CD4-positive, alpha-beta T cell treated with Interleukin-6 at 100 ng/mL for 8 hours (primary cell): ENCODE measurements at regions not wholly inside any gene's neighbourhood (a gene's known extent, or its start where the extent isn't known, plus 50 kb on each side); places are given as distances from the start of the nearest gene placed in this dataset.

ENCODE experiments used
- DNase-seq: peaks from one replicate; pipeline ENCODE4 v3.0.0-alpha.2; 2020; ENCODE audit warnings: mixed read lengths, low spot score

DNA sequence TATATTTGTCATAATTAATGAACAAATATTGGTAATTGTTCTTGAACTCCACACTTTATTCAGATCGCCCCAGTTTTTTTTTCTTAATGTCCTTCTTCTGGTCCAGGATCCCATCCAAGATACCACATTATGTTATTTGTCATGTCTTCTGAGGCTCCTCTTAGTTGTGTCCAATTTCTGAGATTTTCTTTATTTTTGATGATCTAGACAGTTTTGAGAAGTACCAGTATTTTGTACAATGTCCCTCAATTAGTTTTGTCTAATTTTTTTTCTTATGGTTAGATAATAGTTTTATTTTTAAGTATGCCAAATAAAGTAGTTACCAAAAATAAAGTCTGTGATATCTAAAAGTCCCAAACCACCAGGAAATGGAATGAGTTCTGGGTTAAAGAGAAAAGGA lies 440.8 kb upstream of the ATP2B1 start:
- DNase-seq, result no peak

DNA sequence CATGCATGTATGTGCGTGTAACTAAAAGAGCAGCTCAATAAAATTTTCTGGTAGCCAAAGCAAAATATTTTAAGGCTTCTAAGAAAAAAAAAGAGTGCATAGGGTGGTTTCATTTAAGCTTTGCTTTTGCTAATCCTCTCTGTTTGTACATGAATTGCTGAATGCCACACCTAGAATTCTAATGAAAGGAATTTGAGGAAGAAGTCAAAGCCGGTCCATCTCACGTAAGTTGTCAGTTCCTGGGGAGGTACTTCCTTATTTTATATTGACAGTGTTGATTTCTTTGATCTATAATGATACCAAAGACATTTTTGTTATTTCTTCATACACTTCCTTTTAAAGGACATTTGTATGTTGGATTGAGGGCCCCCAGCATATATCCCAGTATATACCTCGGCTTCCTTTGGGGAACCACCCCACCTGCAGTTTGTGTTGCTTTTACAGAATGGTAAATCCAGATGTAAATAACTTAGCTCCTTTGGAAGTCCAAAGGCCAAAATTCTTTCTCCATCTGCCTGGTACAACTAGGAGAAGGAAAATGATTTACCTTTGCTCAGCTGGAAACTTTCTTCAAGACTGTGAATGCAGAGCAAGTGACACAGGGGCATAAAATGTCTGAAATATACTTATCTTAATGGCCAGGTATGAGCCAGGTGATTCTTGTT lies 420.9 kb upstream of the ATP2B1 start:
- DNase-seq, result no peak

DNA sequence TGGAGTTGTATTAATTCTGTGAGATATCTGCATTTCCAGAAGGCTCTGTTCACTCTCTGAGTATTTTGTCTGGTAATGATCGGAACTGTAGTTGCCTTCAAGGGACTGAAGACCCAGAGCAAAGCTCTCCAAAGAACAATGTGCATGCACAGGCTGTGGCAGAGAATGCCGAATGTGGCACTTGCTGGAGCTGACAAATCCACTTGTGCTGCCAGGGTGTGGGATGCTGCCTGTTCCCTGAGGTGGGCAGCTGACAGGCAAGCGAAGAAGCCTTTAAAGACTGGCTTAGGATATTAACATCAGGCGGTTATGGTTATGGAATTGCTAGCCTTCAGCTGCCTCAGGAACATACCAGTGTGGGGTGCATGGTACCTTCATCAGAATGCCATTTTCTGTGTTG lies 419.9 kb upstream of the ATP2B1 start:
- no peak for DNase-seq

DNA sequence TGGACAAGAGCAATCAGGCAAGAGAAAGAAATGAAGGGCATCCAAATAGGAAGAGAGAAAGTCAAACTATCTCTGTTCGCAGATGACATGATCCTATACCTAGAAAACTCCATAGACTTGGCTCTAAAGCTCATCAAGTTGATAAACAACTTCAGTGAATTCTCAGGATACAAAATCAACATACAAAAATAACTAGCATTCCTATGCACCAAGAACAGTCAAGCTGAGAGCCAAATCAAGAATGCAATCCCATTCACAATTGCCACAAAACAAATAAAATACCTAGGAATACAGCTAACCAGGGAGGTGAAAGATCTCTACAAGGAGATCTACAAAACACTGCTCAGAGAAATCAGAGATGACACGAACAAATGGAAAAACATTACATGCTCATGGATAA lies 417.5 kb upstream of the ATP2B1 start:
- DNase-seq, result no peak

DNA sequence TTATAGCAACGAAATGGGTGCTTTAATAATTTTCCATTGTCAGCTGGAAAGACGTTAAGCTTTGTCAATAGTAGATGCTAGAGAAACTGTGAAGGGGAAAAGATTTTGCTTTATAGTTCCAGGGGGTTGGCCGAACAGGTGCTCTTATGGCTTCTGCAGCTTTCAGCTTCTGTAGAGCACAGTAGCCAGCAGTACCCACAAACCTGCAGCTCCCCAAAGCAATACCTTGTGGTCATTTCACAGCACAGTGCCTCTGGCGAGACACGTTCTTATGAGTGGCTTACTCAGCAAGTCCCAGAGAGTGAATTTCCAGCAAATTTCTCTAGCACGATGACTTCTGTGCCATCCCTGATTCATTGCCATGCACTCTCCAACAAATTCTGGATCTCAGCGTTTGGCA lies 416.3 kb upstream of the ATP2B1 start:
- no peak for DNase-seq

DNA sequence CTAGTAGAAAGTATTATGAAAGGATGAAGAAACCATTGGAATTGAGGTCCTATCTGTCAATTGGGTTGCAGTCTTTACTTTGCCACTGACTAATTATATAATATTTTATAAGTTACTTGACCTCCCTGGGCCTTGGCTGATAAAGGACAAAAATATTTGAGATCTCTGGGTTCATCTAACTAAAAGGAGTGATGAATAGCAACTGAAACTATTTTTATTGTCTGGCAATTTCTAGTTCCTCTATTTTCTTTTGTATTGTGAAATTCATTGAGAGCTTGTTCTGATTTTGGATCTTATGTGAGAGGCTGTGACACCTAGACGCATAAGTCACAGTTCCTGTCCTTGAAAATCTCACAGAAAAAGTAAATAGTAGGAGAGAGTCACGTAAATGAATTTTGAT lies 415.7 kb upstream of the ATP2B1 start:
- no peak for DNase-seq

DNA sequence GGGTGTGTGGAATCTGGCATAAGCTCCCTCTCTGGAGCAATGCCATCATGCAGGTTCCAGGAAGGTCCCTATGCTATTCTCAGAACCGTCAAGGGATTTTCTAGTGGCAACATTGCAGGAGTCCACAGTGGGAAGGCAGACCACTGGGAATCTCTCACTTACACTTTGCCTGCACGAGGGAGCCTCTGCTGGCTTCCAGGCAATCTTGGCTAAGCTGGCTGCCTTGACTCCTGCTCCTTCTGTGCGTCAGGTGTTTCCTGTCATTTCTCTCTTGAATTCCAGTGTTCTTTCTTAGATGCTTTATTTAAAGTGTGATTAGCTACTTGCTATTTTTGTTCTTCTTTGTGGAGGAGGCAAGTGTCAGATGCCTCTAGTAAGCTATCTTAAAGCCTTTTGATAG lies 414.0 kb upstream of the ATP2B1 start:
- no peak for DNase-seq

DNA sequence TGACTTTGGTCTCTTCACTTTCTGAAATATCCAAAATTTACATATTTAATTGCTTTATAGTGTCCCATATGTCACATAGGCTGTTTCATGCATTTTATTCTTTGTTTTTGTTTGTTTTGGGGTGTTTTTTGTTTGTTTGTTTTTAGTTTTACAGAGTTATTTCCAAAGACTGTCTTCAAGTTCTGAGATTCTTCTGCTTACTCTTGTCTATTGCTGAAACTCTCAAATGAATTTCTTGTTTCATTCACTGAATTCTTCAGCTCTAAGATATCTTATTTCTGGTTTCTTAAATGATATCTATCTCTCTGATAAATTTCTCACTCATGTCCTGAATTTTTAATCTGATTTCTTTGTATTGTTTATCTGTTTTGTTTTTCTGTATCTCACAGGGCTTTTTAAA lies 412.0 kb upstream of the ATP2B1 start:
- no peak for DNase-seq

DNA sequence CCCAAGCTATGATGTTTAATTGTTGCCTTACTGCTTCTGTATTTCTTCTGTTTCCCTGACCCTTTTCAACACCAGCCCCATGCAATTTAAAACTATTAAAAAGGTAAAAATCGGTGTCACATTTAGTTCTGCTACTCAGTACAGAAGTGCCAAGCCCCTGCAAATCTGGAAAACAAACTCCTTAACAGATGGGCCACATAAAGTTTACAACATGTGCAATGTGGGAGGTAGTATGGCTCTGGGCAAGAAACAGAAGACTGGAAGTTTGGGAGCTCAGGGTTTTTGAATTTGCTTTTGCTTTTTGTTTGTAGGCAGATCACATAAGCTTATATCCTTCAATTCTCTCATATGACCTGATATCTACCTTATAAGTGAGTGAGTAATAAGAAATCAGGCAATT lies 404.0 kb upstream of the ATP2B1 start:
- DNase-seq, result no peak

DNA sequence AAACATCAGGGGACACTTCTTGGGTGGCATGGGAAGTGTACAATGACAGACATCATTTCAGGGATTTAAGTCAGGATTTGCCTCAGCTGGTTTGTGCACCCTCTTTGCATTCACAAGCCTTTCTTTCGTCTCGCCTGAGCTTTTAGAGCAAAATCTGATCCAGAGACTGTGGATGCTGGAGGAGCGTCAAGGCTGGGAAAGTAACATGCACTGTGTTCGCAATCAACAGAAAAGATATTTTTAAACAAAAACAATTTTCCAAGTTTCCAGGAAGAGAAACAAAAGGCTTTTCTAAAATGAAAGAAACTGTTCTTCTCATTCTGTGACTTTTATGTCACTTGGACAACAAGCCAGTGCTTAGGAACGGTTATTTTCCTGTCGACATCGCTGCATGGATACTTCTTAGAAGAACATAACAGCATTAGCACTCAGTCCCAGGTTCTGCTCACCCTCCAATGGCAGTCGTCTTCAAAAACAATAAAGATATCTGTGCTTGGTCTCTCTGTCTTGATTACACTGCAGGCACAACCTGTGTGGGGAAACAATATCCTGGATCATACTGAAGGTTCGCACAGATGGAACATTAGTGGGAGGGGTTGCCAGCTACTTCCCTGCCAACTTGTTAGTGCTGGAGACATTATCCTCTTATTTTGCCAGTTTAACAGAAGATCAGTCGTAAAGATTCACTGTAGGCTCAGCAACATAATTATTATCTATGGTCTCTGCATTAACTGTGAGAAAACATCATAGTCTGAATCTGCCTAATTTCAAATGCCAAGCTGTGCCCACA lies 403.3 kb upstream of the ATP2B1 start:
- DNase-seq, result no peak

DNA sequence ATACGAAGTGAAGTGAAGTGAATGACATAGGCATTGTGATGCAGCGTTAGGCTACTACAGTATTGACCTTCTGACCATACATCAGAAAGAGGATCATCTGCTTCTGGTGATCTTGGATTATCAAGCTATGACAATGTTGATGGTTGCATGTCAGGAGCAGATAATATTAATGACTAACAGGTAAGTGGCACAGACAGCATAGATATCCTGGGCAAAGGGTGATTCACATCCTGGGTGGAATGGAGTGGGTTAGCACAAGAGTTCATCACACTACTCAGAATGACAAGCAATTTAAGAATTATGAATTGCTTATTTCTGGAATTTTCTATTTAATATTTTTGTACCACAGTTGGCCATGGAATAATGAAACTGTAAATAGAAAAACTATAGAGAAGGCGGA lies 397.9 kb upstream of the ATP2B1 start:
- no peak for DNase-seq

DNA sequence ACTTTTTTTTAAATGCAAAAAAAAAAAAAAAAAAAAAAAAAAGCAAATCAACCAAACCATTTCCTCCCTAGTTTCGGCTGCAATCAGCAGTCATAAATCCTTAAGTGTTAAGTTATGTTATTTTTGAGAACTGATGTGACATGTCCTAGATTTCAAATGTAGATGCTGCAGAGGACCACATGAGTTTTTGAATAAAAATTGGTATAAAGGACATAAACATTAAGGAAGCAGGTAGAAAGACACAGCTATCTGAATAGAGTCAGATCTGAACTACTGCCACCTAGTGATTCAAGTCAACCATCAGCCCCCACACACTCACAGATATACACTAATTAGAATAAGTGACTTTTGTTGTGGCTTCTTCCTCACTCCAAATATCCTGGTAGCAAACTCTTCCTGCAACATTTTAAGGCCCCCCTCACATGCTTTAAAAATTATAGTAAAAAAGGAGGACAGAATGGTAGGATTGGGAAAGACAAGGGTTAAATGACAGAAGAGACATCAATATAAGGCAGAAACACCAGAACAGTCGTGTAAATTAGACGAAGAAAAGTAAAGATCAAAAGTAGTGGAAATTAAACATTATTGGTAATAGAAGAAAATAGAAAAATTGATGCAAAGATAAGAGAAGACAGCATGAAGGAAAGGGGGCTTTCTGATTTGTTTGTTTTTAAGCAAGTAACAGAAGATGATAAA lies 394.5 kb upstream of the ATP2B1 start:
- peak; percentile 32 for DNase-seq

DNA sequence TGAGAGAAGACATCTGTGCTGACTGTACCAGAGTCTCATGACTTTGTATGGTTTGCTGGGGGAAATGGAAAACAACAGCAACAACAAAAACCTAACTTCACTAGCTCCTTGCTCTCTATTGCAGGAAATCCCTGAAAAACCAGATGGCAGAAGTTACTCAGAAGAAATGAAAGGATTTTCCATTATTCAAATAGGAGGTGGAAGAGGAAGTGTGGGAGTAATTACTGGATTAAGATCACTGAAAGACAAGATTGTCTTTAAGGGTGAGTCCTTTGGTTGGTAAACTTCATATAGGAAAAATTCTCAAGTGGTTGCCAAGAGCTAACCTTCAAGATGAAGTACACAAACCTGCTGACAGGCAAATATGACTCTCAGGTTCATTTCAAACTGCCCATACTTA lies 391.9 kb upstream of the ATP2B1 start:
- no peak for DNase-seq

DNA sequence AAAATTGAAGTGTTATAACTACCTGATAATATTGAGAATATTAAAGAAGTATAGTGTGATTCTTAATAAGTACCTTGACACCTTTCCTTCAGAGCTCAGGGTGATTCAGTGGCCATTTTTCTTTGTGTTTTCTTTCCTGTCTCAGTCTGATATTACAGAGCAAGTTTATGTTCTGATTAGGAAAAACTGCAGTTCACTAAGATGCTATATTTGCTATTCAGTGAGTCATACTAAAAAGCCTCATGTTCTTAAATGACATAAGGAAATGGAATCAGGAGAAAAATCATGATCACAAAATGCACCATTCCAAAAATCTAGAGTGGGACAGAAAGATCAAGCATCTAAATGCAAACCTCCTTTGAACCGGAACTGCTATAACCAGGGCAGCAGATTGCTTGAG lies 390.6 kb upstream of the ATP2B1 start:
- no peak for DNase-seq

DNA sequence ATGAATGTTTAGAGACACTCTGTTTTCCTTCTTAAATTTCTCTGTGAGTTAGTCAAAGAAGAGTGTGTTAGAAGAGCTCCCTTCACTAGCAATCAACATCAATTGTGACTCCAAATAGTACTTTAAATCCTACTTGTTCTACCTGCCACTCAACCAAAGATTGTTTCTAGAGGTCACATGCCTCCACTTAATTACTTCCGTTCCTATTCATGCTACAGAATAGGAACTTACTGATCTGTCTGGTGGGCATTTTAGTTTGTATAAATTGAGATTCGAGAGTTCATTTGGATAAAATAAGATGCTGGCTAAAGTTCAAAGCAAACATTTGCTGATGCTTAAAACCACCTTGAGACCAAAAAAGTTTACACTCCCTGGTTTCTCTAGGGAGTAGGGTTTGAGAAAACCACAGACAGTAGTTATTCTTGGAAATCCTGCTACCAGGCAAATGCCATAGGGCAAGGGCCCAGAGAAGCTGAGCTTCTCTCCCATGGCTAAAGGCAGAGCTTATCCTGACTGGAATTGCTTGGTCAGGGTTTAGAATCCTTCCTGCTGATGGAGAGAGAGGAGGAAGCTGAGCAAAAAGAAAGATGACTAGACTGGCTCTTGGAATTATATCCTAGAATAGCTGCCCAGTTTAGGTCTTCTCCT lies 389.6 kb upstream of the ATP2B1 start:
- no peak for DNase-seq

DNA sequence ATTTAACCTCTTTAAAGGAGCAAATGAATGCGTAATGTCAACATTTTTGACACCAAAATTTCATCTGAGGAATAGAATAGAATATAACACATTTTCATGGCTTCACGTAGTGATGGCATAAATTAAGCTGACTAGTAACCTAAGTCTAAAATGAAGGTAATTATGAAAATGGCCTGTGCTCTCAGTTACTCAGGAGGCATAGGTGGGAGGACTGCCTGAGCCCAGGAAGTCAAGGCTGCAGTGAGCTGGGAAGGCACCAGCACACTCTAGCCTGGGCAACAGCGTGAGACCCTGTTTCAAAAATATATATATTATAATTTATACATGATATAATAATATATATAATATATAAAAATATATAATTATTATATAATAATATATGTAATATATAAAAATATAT lies 383.2 kb upstream of the ATP2B1 start:
- no peak for DNase-seq

DNA sequence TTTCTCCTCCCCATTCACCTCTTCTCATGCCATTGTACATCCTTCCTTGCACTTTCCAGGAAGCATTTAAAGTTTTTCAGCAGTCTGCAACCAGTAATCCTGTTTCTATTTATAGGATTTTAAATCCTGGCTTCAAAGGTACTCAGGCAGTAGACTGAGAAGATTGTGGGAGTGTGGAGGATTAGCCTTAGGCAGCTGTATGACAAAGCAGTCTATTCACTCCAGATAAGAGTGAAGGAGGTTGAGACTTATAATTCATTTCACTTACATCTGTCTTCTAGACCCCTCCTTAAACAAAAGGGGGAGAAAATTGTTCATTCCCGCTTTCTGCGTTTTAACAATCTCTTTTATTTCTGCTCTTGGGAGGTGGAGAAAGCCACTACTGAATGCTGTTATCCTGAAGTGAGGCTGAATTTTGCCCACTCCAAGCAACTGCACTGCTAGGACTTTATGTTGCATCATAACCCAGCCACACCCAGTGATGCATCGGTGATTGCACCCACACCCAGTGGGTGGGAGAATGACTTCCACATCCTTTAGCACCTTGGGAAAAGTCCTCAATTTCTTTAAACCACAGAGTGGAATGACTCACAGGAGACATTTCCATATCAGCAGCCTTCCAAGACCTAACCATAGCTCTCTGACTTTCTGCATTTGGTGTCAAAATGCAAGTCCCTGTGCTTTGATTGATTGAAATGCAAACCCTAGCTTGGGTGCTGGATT lies 382.5 kb upstream of the ATP2B1 start:
- DNase-seq, result no peak

DNA sequence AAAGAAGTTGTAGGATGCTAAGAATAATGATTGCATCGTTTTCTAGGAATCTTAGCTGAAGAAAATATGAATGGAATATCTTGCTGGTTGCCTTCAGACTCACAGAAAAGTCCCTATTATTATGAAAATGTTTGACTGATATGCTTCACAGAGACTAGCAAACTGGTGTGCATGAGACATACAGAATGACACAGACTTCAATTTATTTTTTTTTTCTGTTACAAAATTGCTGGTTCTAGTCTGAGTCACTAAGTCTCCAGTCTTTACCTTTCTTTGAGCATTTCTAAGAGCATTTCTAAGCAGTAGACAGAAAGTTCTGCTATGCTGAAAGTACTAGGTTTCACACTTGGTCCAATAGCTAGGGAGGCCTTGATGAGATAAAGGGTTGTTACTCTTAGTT lies 377.6 kb upstream of the ATP2B1 start:
- no peak for DNase-seq

DNA sequence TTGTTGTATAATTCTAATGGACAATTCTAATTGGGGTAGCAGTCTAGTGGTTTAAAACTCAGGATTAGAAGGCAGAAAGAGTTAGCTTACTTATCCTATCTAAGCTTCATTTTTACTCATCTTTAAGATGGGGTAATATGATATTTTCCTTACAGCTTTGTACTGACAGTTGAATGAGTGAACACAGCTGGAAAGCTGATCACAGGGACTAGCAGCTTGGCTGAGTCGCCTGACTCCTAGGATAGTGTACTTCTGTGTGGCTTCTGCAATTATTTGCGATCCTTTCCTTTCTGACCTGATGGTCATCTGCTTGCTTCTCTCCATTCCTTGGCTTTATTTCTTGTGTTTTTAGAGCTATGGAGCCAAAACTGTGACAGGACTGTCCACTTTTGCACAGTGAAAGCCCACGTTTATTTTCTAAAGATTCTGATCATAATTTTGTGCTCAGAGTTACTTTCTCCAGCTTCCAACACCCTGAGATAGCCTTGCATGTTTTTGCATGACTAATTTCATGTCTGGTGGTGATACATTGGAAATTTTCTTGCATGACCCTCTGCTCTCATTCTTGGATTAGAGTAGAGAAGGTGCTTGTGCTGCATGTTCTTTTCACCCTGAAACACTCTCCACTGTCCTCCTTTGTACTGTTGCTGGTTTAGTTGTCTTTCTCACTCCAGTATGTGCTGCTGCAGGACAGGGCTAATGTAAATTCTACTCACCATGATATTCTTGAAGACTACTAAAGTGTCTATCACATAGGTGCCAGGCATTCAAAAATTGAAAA lies 377.0 kb upstream of the ATP2B1 start:
- DNase-seq, result no peak

DNA sequence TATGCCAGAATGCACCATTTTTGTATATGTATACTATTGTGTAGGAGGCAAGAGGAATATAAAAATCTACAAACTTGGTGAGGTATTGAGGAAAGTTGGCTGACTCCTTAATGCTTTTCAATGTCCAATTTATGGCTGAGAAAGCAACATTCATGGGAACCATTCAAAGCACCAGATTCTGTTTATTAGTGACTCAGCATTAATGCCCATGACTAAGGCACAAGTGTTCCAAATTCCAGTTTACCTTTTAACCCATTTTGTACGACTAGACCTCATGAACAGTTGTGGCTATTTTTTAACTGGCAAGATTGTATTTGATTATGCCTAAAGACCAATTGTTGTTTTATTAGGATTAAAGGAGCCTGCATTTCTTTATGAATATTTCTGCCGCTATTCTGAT lies 375.4 kb upstream of the ATP2B1 start:
- DNase-seq, result no peak

DNA sequence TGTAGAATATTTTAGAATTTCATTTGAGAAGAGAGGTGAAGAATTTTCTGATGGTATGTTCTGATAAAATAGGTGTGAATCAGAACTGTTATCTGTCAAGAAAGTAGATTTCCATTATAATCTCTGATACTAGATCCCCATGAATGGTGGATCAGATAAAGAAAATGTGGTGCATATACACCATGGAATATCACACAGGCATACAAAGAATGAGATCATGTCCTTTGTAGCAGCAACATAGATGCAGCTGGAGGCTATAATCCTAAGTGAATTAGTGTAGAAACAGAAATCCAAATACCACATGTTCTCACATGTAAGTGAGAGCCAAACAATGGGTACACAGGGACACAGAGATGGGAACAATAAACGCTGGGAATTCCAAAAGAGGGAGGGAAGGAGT lies 372.0 kb upstream of the ATP2B1 start:
- DNase-seq, result no peak
